GM23338 (cell line): ENCODE measurements at regions not wholly inside any gene's neighbourhood (a gene's known extent, or its start where the extent isn't known, plus 50 kb on each side); places are given as distances from the start of the nearest gene placed in this dataset.

ENCODE experiments used
- ATAC-seq: fragments of 200-7000 bp; cut with Tn5 transposase; 3 replicates; pipeline ENCODE4 v1.9.1; 2020
- DNase-seq: peaks from one replicate; pipeline ENCODE4 v3.0.0-alpha.2; 2015; ENCODE audit warnings: low spot score
- H2AFZ ChIP-seq: fragments of 200-600 bp; sonication (generic); 2 replicates; pipeline ENCODE4 v1.8.0; 2016; ENCODE audit warnings: antibody characterized with exemption, mild to moderate bottlenecking, moderate library complexity
- H3F3A ChIP-seq: fragments of 200-600 bp; sonication (generic); replicated peaks from 2 replicates; pipeline ENCODE4 v1.8.0; 2017; ENCODE audit warnings: antibody characterized with exemption, mixed run types, low read depth
- H3K27ac ChIP-seq: fragments of 200-600 bp; sonication (generic); 2 replicates; pipeline ENCODE4 v1.6.1; 2016; ENCODE audit warnings: low read depth
- H3K27me3 ChIP-seq: fragments of 200-600 bp; sonication (generic); 2 replicates; pipeline ENCODE4 v1.8.0; 2016; ENCODE audit warnings: mild to moderate bottlenecking, mixed run types, moderate library complexity; ENCODE audit not compliant: insufficient read depth
- H3K36me3 ChIP-seq: fragments of 200-600 bp; sonication (generic); 2 replicates; pipeline ENCODE4 v1.8.0; 2016; ENCODE audit warnings: mild to moderate bottlenecking; ENCODE audit not compliant: insufficient read depth
- H3K4me1 ChIP-seq: fragments of 200-600 bp; sonication (generic); 2 replicates; pipeline ENCODE4 v1.8.0; 2016; ENCODE audit warnings: mild to moderate bottlenecking, moderate library complexity; ENCODE audit not compliant: insufficient read depth
- H3K4me2 ChIP-seq: fragments of 200-600 bp; sonication (generic); 2 replicates; pipeline ENCODE4 v1.7.1; 2017; ENCODE audit warnings: mixed run types
- H3K4me3 ChIP-seq: fragments of 200-600 bp; sonication (generic); 2 replicates; pipeline ENCODE4 v1.6.1; 2016; ENCODE audit warnings: mixed run types
- H3K79me2 ChIP-seq: fragments of 200-600 bp; sonication (generic); replicated peaks from 2 replicates; pipeline ENCODE4 v1.8.0; 2017; ENCODE audit warnings: mild to moderate bottlenecking; ENCODE audit not compliant: insufficient read depth
- H3K9me2 ChIP-seq: fragments of 200-600 bp; sonication (generic); 2 replicates; pipeline ENCODE4 v1.8.0; 2017; ENCODE audit not compliant: insufficient read depth
- H4K20me1 ChIP-seq: fragments of 200-600 bp; sonication (generic); replicated peaks from 2 replicates; pipeline ENCODE4 v1.8.0; 2017; ENCODE audit warnings: mild to moderate bottlenecking; ENCODE audit not compliant: insufficient read depth
- H3K27ac Mint-ChIP-seq: 2 replicates; pipeline ENCODE4 v1.8.0; 2020; ENCODE audit warnings: inconsistent platforms, mild to moderate bottlenecking, moderate library complexity, mixed read lengths
- H3K27me3 Mint-ChIP-seq: 3 replicates; pipeline ENCODE4 v1.8.0; 2022; ENCODE audit warnings: low read depth, mild to moderate bottlenecking, moderate library complexity, mixed read lengths, inconsistent platforms; ENCODE audit not compliant: insufficient read depth, poor library complexity
- H3K36me3 Mint-ChIP-seq: 3 replicates; pipeline ENCODE4 v1.8.0; 2021; ENCODE audit warnings: low read depth, mild to moderate bottlenecking, inconsistent platforms, moderate library complexity, mixed read lengths
- H3K4me1 Mint-ChIP-seq: 3 replicates; pipeline ENCODE4 v1.8.0; 2020; ENCODE audit warnings: mild to moderate bottlenecking, inconsistent platforms, mixed read lengths
- H3K4me3 Mint-ChIP-seq: 3 replicates; pipeline ENCODE4 v1.8.0; 2021; ENCODE audit warnings: moderate library complexity, mild to moderate bottlenecking, inconsistent platforms, mixed read lengths
- H3K9me3 Mint-ChIP-seq: 3 replicates; pipeline ENCODE4 v1.8.0; 2020; ENCODE audit warnings: moderate library complexity, mild to moderate bottlenecking, inconsistent platforms, mixed read lengths
- CREB1 ChIP-seq: fragments of 250-450 bp; sonication (Bioruptor Pico); IDR thresholded peaks from 2 replicates; pipeline ENCODE4 v1.5.0; 2020; ENCODE audit warnings: low read depth, mild to moderate bottlenecking, moderate library complexity
- EZH2 ChIP-seq: fragments of 200-600 bp; sonication (generic); IDR thresholded peaks from one replicate; pipeline ENCODE4 v1.8.0; 2017; ENCODE audit warnings: antibody characterized with exemption, mild to moderate bottlenecking, low read depth; ENCODE audit not compliant: unreplicated experiment
- EZH2phosphoT487 ChIP-seq: fragments of 200-600 bp; sonication (generic); IDR thresholded peaks from one replicate; pipeline ENCODE4 v1.8.1; 2018; ENCODE audit warnings: antibody characterized with exemption; ENCODE audit not compliant: unreplicated experiment
- JUNB ChIP-seq: IDR thresholded peaks from one replicate; pipeline ENCODE4 v1.6.1; 2016; ENCODE audit warnings: antibody characterized with exemption; ENCODE audit not compliant: unreplicated experiment
- NANOG ChIP-seq: IDR thresholded peaks from 2 replicates; pipeline ENCODE4 v1.6.1; 2016; ENCODE audit warnings: antibody characterized with exemption, borderline replicate concordance
- POLR2AphosphoS5 ChIP-seq: IDR thresholded peaks from 2 replicates; pipeline ENCODE4 v1.6.1; 2016; ENCODE audit warnings: antibody characterized with exemption, low read depth
- STAT1 ChIP-seq: IDR thresholded peaks from one replicate; pipeline ENCODE4 v1.6.1; 2016; ENCODE audit warnings: antibody characterized with exemption; ENCODE audit not compliant: unreplicated experiment
- ZNF114 ChIP-seq: fragments of 250-450 bp; sonication (Bioruptor Pico); IDR thresholded peaks from 2 replicates; pipeline ENCODE4 v1.5.0; 2020; ENCODE audit warnings: mild to moderate bottlenecking, moderate library complexity
- ZNF331 ChIP-seq: fragments of 250-450 bp; sonication (Bioruptor Pico); IDR thresholded peaks from 2 replicates; pipeline ENCODE4 v1.5.0; 2020; ENCODE audit warnings: low read depth, mild to moderate bottlenecking, moderate library complexity
- TF ChIP-seq, protein P1 (sequence below): IDR thresholded peaks from 2 replicates; pipeline ENCODE4 v1.6.1; 2016; ENCODE audit warnings: antibody characterized with exemption
- TF ChIP-seq, protein P2 (sequence below), 2 experiments: fragments of 200-600 bp in 1 of 2; sonication (generic) in 1 of 2; conservative IDR thresholded peaks; 2 replicates each; pipeline versions ENCODE4 v1.5.1 to v1.6.1; 2016 to 2017; ENCODE audit warnings: antibody characterized with exemption in 2 of 2, low read depth in 2 of 2, mild to moderate bottlenecking in 2 of 2, moderate library complexity in 1 of 2
- TF ChIP-seq, protein P3 (sequence below): fragments of 250-450 bp; sonication (Bioruptor Pico); IDR thresholded peaks from 2 replicates; pipeline ENCODE4 v1.5.0; 2020; ENCODE audit warnings: mild to moderate bottlenecking, moderate library complexity
- TF ChIP-seq, protein P4 (sequence below): IDR thresholded peaks from one replicate; pipeline ENCODE4 v1.6.1; 2018; ENCODE audit warnings: antibody characterized with exemption; ENCODE audit not compliant: unreplicated experiment

- H3K27ac ChIP-seq = no peak overlapping the region
- no peak overlapping the region for H3K4me2 ChIP-seq
- peak overlapping the region; percentile 81; the same call in 1 of the 2 replicates for H2AFZ ChIP-seq
- H3K9me3 Mint-ChIP-seq = peaks cover 6% of the 10 kb centered on the region; the same call in 2 of the 3 replicates
- ATAC-seq (no peak), DNase-seq (no peak)
- no peaks in the 10 kb centered on the region for H3F3A ChIP-seq
- no peaks in the 10 kb centered on the region for H3K79me2 ChIP-seq
- no peaks in the 10 kb centered on the region for H3K36me3 ChIP-seq
- no peak overlapping the region for H3K27ac Mint-ChIP-seq
- no peaks in the 10 kb centered on the region for H4K20me1 ChIP-seq
- H3K27me3 ChIP-seq = no peaks in the 10 kb centered on the region
- no peak for TF ChIP-seq CREB1 (CRISPR knock-in tag)
- no peak for TF ChIP-seq ZNF331 (CRISPR knock-in tag)
- TF ChIP-seq, protein P1, sequence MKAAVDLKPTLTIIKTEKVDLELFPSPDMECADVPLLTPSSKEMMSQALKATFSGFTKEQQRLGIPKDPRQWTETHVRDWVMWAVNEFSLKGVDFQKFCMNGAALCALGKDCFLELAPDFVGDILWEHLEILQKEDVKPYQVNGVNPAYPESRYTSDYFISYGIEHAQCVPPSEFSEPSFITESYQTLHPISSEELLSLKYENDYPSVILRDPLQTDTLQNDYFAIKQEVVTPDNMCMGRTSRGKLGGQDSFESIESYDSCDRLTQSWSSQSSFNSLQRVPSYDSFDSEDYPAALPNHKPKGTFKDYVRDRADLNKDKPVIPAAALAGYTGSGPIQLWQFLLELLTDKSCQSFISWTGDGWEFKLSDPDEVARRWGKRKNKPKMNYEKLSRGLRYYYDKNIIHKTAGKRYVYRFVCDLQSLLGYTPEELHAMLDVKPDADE = no peak
- TF ChIP-seq, protein P2, sequence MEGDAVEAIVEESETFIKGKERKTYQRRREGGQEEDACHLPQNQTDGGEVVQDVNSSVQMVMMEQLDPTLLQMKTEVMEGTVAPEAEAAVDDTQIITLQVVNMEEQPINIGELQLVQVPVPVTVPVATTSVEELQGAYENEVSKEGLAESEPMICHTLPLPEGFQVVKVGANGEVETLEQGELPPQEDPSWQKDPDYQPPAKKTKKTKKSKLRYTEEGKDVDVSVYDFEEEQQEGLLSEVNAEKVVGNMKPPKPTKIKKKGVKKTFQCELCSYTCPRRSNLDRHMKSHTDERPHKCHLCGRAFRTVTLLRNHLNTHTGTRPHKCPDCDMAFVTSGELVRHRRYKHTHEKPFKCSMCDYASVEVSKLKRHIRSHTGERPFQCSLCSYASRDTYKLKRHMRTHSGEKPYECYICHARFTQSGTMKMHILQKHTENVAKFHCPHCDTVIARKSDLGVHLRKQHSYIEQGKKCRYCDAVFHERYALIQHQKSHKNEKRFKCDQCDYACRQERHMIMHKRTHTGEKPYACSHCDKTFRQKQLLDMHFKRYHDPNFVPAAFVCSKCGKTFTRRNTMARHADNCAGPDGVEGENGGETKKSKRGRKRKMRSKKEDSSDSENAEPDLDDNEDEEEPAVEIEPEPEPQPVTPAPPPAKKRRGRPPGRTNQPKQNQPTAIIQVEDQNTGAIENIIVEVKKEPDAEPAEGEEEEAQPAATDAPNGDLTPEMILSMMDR (conservative IDR thresholded peaks at IDR 0.05; ENCODE audit: low read depth in 2 of 2) = no peak
- no peak for TF ChIP-seq STAT1
- TF ChIP-seq, protein P3, sequence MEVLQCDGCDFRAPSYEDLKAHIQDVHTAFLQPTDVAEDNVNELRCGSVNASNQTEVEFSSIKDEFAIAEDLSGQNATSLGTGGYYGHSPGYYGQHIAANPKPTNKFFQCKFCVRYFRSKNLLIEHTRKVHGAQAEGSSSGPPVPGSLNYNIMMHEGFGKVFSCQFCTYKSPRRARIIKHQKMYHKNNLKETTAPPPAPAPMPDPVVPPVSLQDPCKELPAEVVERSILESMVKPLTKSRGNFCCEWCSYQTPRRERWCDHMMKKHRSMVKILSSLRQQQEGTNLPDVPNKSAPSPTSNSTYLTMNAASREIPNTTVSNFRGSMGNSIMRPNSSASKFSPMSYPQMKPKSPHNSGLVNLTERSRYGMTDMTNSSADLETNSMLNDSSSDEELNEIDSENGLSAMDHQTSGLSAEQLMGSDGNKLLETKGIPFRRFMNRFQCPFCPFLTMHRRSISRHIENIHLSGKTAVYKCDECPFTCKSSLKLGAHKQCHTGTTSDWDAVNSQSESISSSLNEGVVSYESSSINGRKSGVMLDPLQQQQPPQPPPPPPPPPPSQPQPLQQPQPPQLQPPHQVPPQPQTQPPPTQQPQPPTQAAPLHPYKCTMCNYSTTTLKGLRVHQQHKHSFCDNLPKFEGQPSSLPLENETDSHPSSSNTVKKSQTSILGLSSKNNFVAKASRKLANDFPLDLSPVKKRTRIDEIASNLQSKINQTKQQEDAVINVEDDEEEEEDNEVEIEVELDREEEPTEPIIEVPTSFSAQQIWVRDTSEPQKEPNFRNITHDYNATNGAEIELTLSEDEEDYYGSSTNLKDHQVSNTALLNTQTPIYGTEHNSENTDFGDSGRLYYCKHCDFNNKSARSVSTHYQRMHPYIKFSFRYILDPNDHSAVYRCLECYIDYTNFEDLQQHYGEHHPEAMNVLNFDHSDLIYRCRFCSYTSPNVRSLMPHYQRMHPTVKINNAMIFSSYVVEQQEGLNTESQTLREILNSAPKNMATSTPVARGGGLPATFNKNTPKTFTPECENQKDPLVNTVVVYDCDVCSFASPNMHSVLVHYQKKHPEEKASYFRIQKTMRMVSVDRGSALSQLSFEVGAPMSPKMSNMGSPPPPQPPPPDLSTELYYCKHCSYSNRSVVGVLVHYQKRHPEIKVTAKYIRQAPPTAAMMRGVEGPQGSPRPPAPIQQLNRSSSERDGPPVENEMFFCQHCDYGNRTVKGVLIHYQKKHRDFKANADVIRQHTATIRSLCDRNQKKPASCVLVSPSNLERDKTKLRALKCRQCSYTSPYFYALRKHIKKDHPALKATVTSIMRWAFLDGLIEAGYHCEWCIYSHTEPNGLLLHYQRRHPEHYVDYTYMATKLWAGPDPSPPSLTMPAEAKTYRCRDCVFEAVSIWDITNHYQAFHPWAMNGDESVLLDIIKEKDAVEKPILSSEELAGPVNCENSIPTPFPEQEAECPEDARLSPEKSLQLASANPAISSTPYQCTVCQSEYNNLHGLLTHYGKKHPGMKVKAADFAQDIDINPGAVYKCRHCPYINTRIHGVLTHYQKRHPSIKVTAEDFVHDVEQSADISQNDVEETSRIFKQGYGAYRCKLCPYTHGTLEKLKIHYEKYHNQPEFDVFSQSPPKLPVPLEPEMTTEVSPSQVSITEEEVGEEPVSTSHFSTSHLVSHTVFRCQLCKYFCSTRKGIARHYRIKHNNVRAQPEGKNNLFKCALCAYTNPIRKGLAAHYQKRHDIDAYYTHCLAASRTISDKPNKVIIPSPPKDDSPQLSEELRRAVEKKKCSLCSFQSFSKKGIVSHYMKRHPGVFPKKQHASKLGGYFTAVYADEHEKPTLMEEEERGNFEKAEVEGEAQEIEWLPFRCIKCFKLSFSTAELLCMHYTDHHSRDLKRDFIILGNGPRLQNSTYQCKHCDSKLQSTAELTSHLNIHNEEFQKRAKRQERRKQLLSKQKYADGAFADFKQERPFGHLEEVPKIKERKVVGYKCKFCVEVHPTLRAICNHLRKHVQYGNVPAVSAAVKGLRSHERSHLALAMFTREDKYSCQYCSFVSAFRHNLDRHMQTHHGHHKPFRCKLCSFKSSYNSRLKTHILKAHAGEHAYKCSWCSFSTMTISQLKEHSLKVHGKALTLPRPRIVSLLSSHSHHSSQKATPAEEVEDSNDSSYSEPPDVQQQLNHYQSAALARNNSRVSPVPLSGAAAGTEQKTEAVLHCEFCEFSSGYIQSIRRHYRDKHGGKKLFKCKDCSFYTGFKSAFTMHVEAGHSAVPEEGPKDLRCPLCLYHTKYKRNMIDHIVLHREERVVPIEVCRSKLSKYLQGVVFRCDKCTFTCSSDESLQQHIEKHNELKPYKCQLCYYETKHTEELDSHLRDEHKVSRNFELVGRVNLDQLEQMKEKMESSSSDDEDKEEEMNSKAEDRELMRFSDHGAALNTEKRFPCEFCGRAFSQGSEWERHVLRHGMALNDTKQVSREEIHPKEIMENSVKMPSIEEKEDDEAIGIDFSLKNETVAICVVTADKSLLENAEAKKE (CRISPR knock-in tag) = no peak
- TF ChIP-seq EZH2phosphoT487 = no peak
- TF ChIP-seq, protein P4, sequence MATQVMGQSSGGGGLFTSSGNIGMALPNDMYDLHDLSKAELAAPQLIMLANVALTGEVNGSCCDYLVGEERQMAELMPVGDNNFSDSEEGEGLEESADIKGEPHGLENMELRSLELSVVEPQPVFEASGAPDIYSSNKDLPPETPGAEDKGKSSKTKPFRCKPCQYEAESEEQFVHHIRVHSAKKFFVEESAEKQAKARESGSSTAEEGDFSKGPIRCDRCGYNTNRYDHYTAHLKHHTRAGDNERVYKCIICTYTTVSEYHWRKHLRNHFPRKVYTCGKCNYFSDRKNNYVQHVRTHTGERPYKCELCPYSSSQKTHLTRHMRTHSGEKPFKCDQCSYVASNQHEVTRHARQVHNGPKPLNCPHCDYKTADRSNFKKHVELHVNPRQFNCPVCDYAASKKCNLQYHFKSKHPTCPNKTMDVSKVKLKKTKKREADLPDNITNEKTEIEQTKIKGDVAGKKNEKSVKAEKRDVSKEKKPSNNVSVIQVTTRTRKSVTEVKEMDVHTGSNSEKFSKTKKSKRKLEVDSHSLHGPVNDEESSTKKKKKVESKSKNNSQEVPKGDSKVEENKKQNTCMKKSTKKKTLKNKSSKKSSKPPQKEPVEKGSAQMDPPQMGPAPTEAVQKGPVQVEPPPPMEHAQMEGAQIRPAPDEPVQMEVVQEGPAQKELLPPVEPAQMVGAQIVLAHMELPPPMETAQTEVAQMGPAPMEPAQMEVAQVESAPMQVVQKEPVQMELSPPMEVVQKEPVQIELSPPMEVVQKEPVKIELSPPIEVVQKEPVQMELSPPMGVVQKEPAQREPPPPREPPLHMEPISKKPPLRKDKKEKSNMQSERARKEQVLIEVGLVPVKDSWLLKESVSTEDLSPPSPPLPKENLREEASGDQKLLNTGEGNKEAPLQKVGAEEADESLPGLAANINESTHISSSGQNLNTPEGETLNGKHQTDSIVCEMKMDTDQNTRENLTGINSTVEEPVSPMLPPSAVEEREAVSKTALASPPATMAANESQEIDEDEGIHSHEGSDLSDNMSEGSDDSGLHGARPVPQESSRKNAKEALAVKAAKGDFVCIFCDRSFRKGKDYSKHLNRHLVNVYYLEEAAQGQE = no peak
- TF ChIP-seq POLR2AphosphoS5 = no peak
- no peak for TF ChIP-seq NANOG
- no peak for TF ChIP-seq ZNF114
- TF ChIP-seq EZH2 = no peak
- TF ChIP-seq JUNB = no peak
- no peaks in the 10 kb centered on the region for H3K4me1 Mint-ChIP-seq
- H3K4me3 ChIP-seq = no peak overlapping the region
- H3K4me1 ChIP-seq = no peaks in the 10 kb centered on the region
- no peak overlapping the region for H3K4me3 Mint-ChIP-seq
- H3K27me3 Mint-ChIP-seq = no peaks in the 10 kb centered on the region
- no peaks in the 10 kb centered on the region; the same call in 2 of the 3 replicates for H3K36me3 Mint-ChIP-seq
- peaks cover 2% of the 10 kb centered on the region; the same call in 1 of the 2 replicates for H3K9me2 ChIP-seq
These were observed 265.8 kb upstream of the TCF21 start for GRCh38 chr6:133623065-133623464.
